Lung (tissue), 11 donors: ENCODE measurements at regions not wholly inside any gene's neighbourhood (a gene's known extent, or its start where the extent isn't known, plus 50 kb on each side); places are given as distances from the start of the nearest gene placed in this dataset.
"Not testable (repeated sequence)": the region's sequence is repeated elsewhere in the genome, so short reads cannot be mapped to it uniquely, and the experiment has no call there.

Experiments used
- ATAC-seq: fragments of 200-7000 bp; cut with Tn5 transposase; one replicate; pipeline ENCODE4 v1.9.1; 2020; ENCODE audit warnings: moderate number of reproducible peaks; ENCODE audit not compliant: insufficient read depth, low FRiP score
- DNase-seq, 3 donors: peaks; one replicate each; pipeline ENCODE4 v3.0.0-alpha.2; 2013 to 2017
- H3K27ac ChIP-seq, 2 donors: one replicate each; pipeline ENCODE4 v1.5.1; 2013; ENCODE audit warnings: mild to moderate bottlenecking in 2 of 2, moderate library complexity in 2 of 2, control low read depth in 1 of 2, inconsistent platforms in 1 of 2, low read depth in 1 of 2, low read length in 1 of 2
- H3K27me3 ChIP-seq, 3 donors: one replicate each; pipeline ENCODE4 v1.5.1; 2013; ENCODE audit warnings: low read length in 2 of 3; ENCODE audit not compliant: control insufficient read depth in 3 of 3, insufficient read depth in 3 of 3
- H3K36me3 ChIP-seq, 4 donors: one replicate each; pipeline ENCODE4 v1.5.1; 2013; ENCODE audit warnings: low read length in 4 of 4, mild to moderate bottlenecking in 1 of 4, moderate library complexity in 1 of 4; ENCODE audit not compliant: control insufficient read depth in 4 of 4, insufficient read depth in 4 of 4
- H3K4me1 ChIP-seq, 5 donors: one replicate each; pipeline ENCODE4 v1.5.1; 2013; ENCODE audit warnings: low read length in 5 of 5, mild to moderate bottlenecking in 2 of 5, moderate library complexity in 1 of 5; ENCODE audit not compliant: control insufficient read depth in 5 of 5, insufficient read depth in 5 of 5
- H3K4me3 ChIP-seq: one replicate; pipeline ENCODE4 v1.5.1; 2013; ENCODE audit warnings: mild to moderate bottlenecking, control low read depth, moderate library complexity
- H3K9ac ChIP-seq, 2 donors: one replicate each; pipeline ENCODE4 v1.5.1; 2013; ENCODE audit warnings: low read length in 2 of 2, control low read depth in 1 of 2; ENCODE audit not compliant: insufficient read depth in 1 of 2
- H3K9me3 ChIP-seq, 4 donors: one replicate each; pipeline ENCODE4 v1.5.1; 2013; ENCODE audit warnings: low read length in 3 of 4, mild to moderate bottlenecking in 1 of 4, moderate library complexity in 1 of 4; ENCODE audit not compliant: control insufficient read depth in 4 of 4, insufficient read depth in 3 of 4
- CTCF ChIP-seq: IDR thresholded peaks from 2 replicates; pipeline ENCODE4 v1.5.1; 2012; ENCODE audit warnings: mild to moderate bottlenecking; ENCODE audit errors: control extremely low read depth, extremely low read depth
- WGBS, 2 donors: extraction: QIAGEN DNeasy Blood & Tissue Kit; methylation state at CpG; one replicate each; pipeline ENCODE4 v1.1.7; 2013; 5-methylcytosine and 5-hydroxymethylcytosine counted together
- donor health status: control.
- donor health status: control.
- donor health status: Bipolar disorder and iron deficiency.
- donor health status: healthy.
- donor health status: DM: yes; HTN: yes; CAD: no.

DNA sequence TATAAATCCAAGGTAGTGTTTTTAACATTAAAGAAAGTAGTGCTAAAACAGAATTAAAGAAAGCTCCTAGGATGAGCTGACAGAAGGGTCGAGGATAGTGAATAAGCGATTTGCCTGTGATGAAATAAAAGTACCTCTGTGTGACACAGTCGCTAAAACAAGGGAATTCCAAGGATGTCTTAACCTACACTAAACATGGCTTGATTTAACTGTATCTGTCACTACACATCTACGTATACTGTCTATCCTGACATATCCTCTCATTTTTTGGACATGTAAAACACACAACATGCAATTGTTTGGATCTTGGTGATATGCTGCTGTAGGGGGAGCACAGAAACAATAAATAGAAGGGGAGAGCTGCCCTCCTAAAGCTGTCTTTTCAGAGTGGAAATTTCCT lies 580.8 kb upstream of the SLC8A1 start:
- no peak for ATAC-seq
- Histone ChIP-seq H3K9me3 (no peaks in the 10 kb centered on the region), H3K4me1 (no peaks in the 10 kb centered on the region), H3K27ac (no peak overlapping the region), H3K4me3 (no peak overlapping the region), H3K27me3 (no peaks in the 10 kb centered on the region), H3K36me3 (no peaks in the 10 kb centered on the region), H3K9ac (no peak overlapping the region)
- TF ChIP-seq CTCF = no peak
- DNase-seq = no peak
- WGBS, 2 donors = 86 to 88% methylated on average over 4 of the region's 4 CpGs

DNA sequence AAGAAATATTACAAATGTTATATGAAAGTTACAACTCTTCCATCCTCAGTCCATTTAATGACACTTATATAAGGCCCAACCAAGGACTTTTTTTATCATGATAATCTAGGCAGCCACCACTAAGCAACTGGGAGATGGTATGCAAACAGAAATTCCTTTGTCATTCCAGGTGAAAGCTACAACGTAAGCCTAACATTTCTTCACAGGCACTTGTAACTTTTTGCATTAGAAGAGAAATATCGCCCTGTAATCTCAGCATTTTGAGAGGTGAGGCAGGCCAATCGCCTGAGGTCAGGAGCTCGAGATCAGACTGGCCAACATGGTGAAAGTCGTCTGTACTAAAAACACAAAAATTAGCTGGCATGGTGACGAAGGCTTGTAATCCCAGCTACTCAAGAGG lies 581.2 kb upstream of the SLC8A1 start:
- Histone ChIP-seq H3K9me3 (no peaks in the 10 kb centered on the region), H3K36me3 (no peaks in the 10 kb centered on the region), H3K4me3 (no peak overlapping the region), H3K27me3 (no peaks in the 10 kb centered on the region), H3K4me1 (no peaks in the 10 kb centered on the region), H3K27ac (no peak overlapping the region), H3K9ac (no peak overlapping the region)
- DNase-seq (no peak), ATAC-seq (no peak)
- WGBS, 2 donors = 81 to 86% methylated on average over 6 of the region's 6 CpGs
- no peak for TF ChIP-seq CTCF

GRCh38 chr2:41038408-41038807 lies 586.5 kb upstream of the SLC8A1 start:
- Histone ChIP-seq H3K27me3 (no peaks in the 10 kb centered on the region), H3K9ac (no peak overlapping the region), H3K27ac (no peak overlapping the region), H3K4me1 (no peaks in the 10 kb centered on the region), H3K9me3 (no peaks in the 10 kb centered on the region), H3K36me3 (no peaks in the 10 kb centered on the region), H3K4me3 (no peak overlapping the region)
- ATAC-seq = no peak
- DNase-seq = no peak
- no peak for TF ChIP-seq CTCF

DNA sequence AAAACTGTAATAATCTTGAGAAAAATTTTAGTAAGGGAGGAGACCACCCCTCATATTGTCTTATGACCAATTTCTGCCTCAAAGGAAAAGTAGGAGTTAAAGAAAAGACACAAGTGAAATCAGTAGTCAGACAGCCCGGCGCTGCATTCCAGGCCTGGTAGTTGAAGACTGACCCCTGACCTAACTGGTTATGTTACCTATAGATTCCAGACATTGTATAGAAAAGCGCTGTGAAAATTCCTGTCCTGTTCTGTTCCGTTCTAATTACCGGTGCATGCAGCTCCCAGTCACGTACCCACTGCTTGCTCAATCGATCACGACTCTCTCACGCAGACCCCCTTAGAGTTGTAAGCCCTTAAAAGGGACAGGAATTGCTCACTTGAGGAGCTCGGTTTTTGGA lies 587.9 kb upstream of the SLC8A1 start:
- not testable (repeated sequence) for H3K27ac ChIP-seq, ATAC-seq, H3K9me3 ChIP-seq, H3K9ac ChIP-seq, H3K4me1 ChIP-seq, H3K27me3 ChIP-seq, H3K36me3 ChIP-seq, DNase-seq, H3K4me3 ChIP-seq
- 79 to 92% methylated on average over 10 of the region's 10 CpGs for whole genome bisulfite sequencing, 2 donors
